ENCODE measurements at regions not wholly inside any gene's neighbourhood (a gene's known extent, or its start where the extent isn't known, plus 50 kb on each side); places are given as distances from the start of the nearest gene placed in this dataset.

DNA sequence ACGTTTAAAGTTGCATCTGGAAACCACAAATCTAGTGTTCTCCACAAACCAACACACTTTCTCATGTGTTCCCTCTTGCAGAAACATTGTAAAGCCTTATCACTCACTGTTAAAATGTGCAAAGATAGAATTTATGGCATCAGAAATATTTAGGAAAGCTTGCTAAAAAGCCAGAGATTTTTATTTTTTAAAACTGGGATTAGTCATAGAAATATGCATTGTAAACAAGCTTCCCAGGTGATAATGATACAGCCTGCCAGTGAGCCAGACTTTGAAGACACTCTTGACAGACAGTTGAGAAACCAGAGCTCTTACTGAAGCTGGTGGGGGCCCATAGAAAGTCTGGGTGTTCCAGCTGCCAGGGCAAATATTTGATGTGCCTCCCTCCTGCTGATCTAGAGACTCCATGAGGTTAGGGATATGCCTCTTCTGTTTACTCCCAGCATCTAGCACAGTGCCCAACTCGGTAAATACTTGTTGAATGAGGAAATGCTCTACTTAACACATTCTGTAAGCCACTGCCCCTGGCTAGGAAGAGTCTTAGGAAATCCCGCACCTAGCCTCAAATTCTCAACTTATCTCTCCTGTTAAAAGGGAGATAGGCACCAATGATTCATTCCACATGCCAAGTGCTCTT is 179.0 kb upstream of the RASGEF1B start:
- no peak for DNase-seq

GRCh38 chr4:81648576-81649275 is 177.0 kb upstream of the RASGEF1B start:
- DNase-seq: peak; percentile 44

- no peak for DNase-seq
Measured at GRCh38 chr4:81647388-81647787, 175.7 kb upstream of the RASGEF1B start.

GRCh38 chr4:81642543-81642942 is 170.8 kb upstream of the RASGEF1B start:
- no peak for DNase-seq

- DNase-seq: no peak
Measured at GRCh38 chr4:81639248-81639647, 167.5 kb upstream of the RASGEF1B start.

DNA sequence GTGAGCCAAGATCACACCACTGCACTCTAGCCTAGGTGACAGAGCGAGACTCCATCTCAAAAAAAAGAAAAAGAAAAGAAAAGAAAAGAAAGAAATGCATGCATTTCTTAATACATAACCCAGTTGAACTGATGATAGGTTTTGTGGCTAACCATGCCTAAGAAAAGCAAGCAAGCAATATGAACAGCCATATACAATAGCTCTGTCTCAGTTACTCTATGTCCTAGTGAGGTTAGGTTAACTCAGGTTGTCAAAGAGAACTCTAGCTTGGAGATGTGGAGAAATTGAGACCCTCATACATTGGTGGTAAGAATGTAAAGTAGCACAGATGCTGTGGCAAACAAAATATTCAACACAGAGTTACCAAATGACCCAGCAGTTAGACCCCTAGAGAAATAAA is 167.0 kb upstream of the RASGEF1B start:
- DNase-seq: no peak

- no peak for DNase-seq
Measured at GRCh38 chr4:81635739-81636138, 164.0 kb upstream of the RASGEF1B start.

DNA sequence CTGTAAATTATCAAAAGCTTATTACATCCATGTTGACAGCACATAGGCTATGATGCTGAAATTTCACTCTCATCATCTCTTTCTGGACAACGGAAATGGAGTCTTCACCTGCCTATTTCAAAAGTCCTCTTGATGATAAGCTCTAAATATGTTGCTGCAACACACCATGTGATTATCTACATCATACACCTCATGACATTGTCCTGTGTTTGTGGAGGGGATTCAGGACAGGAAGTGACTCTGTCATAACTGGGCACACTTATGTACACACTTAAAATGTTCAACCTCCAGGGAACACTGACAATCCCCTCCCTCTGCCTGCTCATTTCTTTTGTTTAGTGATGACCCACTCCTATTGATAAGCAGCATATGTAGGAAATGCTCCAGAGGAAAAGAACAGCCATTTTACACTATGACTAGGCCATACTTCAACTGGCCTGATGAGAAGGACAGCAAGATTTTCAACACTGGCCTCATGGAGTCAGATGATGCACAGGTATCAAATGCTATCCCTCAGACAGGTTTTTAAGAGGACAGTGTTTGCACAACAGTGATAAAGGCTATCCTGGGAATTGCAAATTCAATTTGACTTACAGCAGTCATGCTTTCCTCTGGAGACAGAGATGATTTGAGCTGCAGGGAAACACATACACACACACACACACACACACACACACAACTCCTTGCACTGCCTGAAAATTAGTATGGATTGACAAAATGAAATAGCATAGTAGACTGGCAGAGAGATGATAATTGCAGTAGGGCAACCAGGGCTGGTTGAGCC is 163.3 kb upstream of the RASGEF1B start:
- DNase-seq: no peak

DNA sequence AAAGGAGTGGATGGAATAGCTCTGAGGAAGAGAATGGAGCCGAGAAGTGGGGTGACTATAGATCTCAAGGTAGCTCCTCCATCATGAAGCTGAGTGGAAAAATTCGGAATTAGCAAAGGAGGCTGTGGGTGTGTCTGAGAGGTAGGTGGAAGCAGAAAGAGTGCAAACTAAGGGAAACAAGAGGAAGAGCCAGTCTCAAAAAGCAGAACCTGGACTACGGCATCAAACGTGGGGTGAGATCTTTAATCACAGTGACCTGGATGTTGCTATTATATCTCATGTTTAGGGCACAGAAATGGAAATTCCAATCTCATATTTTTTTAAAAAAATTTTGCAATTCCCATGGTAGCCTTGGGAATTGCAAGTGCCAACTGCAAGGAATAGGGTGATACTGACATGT is 162.5 kb upstream of the RASGEF1B start:
- no peak for DNase-seq

GRCh38 chr4:81632581-81633299 is 161.0 kb upstream of the RASGEF1B start:
- DNase-seq: no peak

- DNase-seq: no peak
Measured at GRCh38 chr4:81631958-81632441, 160.3 kb upstream of the RASGEF1B start.

DNA sequence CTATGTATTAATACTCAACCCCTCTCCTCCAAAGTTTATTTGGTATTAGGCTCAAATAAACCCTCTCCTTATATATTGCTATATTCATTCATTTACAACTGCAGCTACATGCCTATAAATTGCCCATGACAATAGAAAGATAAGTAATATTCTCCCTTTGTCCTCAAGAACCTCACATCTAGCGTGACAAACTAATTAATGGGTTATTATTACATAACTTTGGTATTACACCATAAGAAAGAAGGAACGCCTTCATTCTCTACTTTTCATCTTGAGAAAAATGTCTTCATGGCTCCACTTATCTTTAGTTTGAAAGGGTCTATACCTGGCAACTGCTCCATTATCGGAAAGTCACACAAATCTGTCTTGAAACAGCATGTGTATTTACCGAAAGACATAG is 157.7 kb upstream of the RASGEF1B start:
- no peak for DNase-seq

DNA sequence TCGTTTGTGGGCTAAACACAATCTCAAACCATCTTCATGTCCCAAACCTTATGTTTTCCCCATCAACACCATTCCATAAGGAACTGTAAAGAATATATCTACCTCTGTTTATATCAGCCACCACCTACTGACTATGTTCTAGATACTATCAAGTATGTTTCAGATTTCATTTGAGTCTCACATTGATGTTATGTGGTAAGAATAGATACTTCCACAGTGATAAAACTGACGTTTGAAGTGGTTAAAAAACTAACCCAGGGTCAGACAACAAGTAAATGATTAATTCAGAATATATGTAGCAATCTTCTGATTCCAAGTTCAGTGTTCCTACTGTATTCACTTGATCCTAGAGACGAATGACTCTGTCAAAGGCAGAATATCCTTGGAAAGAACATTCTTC is 156.8 kb upstream of the RASGEF1B start:
- no peak for DNase-seq

DNA sequence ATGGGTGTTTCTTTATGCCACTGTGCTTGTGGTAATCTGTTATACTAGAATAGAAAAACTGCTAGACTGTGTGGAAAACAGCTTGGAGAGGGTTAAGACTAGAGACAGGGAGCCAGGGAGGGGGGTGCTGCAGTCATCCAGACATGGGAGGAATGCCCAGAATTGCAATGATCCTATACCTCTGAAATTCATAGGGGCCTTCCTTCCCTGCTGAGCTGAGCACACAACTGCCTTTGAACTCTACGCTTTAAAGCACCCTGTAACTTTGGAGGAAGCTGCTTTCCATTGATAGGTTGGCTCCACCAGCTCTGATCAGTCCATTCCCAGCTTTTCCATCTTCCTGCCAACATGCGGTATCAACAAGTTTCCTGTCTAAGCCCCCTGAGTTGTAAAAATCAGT is 155.9 kb upstream of the RASGEF1B start:
- DNase-seq: no peak

- no peak for DNase-seq
Measured at GRCh38 chr4:81626851-81627250, 155.1 kb upstream of the RASGEF1B start.

DNA sequence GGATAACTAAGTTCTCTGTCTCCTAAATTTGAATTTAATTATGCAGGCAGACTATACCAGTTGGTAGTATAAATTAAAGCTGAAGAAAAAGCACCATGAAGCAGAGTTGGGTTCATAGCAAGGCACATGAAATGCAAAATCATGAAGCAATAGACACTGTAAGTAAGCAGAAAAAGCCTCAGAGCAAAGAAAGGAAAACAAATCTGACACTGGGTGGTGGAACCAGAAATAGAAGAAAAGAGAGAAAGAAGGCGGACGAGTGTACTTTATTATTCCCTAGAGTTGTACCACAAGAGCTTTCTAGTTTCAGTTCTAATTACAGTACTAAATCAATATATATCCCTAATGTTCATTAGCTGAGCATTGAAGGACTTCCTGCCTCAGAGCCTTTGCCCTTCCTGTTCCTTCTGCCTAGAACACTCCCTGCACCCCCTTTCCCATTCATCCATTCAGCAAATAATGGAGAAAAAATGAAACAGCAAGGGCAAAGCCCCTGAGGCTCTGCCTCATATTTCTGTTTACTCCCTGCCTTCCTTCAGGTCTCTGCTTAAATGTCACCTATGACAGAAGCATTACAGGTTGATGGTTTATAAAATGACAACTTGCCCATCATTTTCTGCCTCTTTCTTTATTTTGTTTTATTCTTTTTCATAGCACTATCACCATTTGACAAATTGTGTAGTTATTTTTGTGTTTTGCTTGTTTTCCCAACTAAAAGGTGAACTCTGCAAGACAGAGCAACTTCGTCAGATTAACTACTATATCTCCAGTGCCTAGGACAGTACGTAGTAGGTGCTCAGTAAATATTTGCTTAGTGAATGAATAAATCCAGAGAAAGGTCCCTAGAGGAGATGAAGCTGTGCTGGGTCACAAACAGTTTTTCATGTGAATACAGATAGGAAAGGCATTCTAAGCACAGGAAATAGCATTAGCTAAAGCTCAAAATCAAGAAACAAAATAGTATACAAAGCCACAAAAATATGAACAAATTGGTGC is 154.0 kb upstream of the RASGEF1B start:
- DNase-seq: no peak

- DNase-seq: no peak
Measured at GRCh38 chr4:81623434-81623833, 151.7 kb upstream of the RASGEF1B start.

- no peak for DNase-seq
Measured at GRCh38 chr4:81622474-81623184, 150.9 kb upstream of the RASGEF1B start.

DNA sequence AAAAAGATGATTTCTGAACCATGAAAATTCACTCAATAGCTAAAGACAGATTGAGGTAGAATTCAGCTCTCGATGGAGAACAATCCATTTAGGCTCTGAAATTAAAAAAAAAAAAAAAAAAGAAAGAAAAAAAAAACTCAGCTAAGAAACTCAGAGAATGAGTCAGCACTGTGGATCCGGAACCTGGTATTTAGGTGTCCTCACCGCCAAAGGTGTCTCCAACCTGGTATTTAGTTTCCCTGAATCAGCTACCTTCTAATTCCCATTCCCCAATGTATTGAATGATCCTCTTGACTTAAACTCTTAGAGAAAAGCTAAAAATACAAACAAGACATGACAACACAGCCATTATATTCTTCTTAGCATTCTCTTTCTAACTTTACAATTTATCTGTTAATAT is 150.3 kb upstream of the RASGEF1B start:
- DNase-seq: no peak

DNA sequence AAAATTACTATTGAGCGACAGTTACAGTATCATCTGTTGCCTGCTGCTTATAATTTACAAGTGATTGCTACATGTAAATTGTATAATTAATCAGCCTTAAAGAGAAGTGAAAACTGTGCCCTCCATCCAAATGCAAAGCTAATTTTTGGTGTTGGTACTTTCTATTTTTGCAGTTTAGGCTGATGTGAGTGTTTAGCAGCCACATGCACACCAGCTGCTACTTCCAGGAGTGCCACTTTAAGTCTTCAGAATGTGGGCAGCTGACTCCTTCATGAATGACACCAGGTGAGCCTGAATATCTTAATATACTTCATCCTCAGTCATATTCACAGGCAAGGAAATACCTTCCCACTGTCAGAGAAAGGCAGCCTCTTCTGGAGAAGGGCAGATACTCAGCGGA is 149.8 kb upstream of the RASGEF1B start:
- DNase-seq: no peak

GRCh38 chr4:81620442-81620841 is 148.7 kb upstream of the RASGEF1B start:
- DNase-seq: no peak

Measured in CD4-positive, alpha-beta T cell treated with Interleukin-12 subunit alpha and Interleukin-12 subunit beta, for 1 hour (primary cell).